ENCODE measurements at regions not wholly inside any gene's neighbourhood (a gene's known extent, or its start where the extent isn't known, plus 50 kb on each side); places are given as distances from the start of the nearest gene placed in this dataset.
"Not testable (repeated sequence)": the region's sequence is repeated elsewhere in the genome, so short reads cannot be mapped to it uniquely, and the experiment has no call there.

- ATAC-seq; DNase-seq (ENCODE audit: missing footprints); intact Hi-C loops (cut with DNase I): not testable (repeated sequence)
These were observed 63.8 kb downstream of the SPANXA1 start for GRCh38 chrX:141520750-141521149.

- DNase-seq (ENCODE audit: missing footprints); intact Hi-C loops (cut with DNase I); ATAC-seq: not testable (repeated sequence)
These were observed 108.8 kb downstream of the SPANXA1 start for GRCh38 chrX:141475788-141476187.

GRCh38 chrX:141469469-141469868 lies 115.1 kb downstream of the SPANXA1 start:
- ATAC-seq (no peak), DNase-seq (ENCODE audit: missing footprints) (no peak)
- intact Hi-C loops (cut with DNase I), result no loop called here

- intact Hi-C loops (cut with DNase I), result no loop called here
- no peak for ATAC-seq
- DNase-seq (ENCODE audit: missing footprints), result no peak
These were observed 115.6 kb downstream of the SPANXA1 start for GRCh38 chrX:141468940-141469339.

GRCh38 chrX:141467442-141467841 lies 117.1 kb downstream of the SPANXA1 start:
- intact Hi-C loops (cut with DNase I), result no loop called here
- DNase-seq (ENCODE audit: missing footprints) (no peak), ATAC-seq (no peak)

GRCh38 chrX:141455103-141455502 lies 129.4 kb downstream of the SPANXA1 start:
- no peak for ATAC-seq

GRCh38 chrX:141443922-141444321 lies 140.6 kb downstream of the SPANXA1 start:
- intact Hi-C loops (cut with DNase I), result no loop called here
- DNase-seq (ENCODE audit: missing footprints) (no peak), ATAC-seq (no peak)

More at GRCh38 chrX:141455103-141455502, 129.4 kb downstream of the SPANXA1 start:
- intact Hi-C loops (cut with DNase I), result no loop called here
- DNase-seq (ENCODE audit: missing footprints), result no peak

- no peak for ATAC-seq
- no peak for DNase-seq (ENCODE audit: missing footprints)
- intact Hi-C loops (cut with DNase I), result no loop called here
These were observed 144.9 kb downstream of the SPANXA1 start for GRCh38 chrX:141439651-141440050.

GRCh38 chrX:141415889-141416288 lies 168.6 kb downstream of the SPANXA1 start:
- ATAC-seq, result no peak
- DNase-seq (ENCODE audit: missing footprints), result no peak
- intact Hi-C loops (cut with DNase I), result no loop called here

- DNase-seq (ENCODE audit: missing footprints), result no peak
- intact Hi-C loops (cut with DNase I), result no loop called here
- ATAC-seq, result no peak
These were observed 163.7 kb upstream of the SPANXC start for GRCh38 chrX:141405853-141406492.

GRCh38 chrX:141405486-141405852 lies 163.2 kb upstream of the SPANXC start:
- DNase-seq (ENCODE audit: missing footprints) (no peak), ATAC-seq (no peak)
- intact Hi-C loops (cut with DNase I), result no loop called here

- intact Hi-C loops (cut with DNase I), result no loop called here
- DNase-seq (ENCODE audit: missing footprints) (no peak), ATAC-seq (no peak)
These were observed 160.7 kb upstream of the SPANXC start for GRCh38 chrX:141402897-141403610.

GRCh38 chrX:141396536-141396935 lies 154.2 kb upstream of the SPANXC start:
- intact Hi-C loops (cut with DNase I), result no loop called here
- no peak for DNase-seq (ENCODE audit: missing footprints)
- no peak for ATAC-seq

- no peak for ATAC-seq
- intact Hi-C loops (cut with DNase I), result no loop called here
- DNase-seq (ENCODE audit: missing footprints), result no peak
These were observed 132.9 kb upstream of the SPANXC start for GRCh38 chrX:141375011-141375760.

- DNase-seq (ENCODE audit: missing footprints), result no peak
- no peak for ATAC-seq
- intact Hi-C loops (cut with DNase I), result no loop called here
These were observed 99.4 kb upstream of the SPANXC start for GRCh38 chrX:141341743-141342142.

- DNase-seq (ENCODE audit: missing footprints) (peak; percentile 48), ATAC-seq (peak; percentile 50)
- intact Hi-C loops (cut with DNase I), result no loop called here
These were observed 99.0 kb upstream of the SPANXC start for GRCh38 chrX:141341341-141341740.

GRCh38 chrX:141320801-141321200 lies 78.5 kb upstream of the SPANXC start:
- ATAC-seq (no peak), DNase-seq (ENCODE audit: missing footprints) (no peak)
- intact Hi-C loops (cut with DNase I), result no loop called here

GRCh38 chrX:141314441-141314840 lies 72.1 kb upstream of the SPANXC start:
- no peak for DNase-seq (ENCODE audit: missing footprints)
- intact Hi-C loops (cut with DNase I), result no loop called here

GRCh38 chrX:141301017-141301416 lies 58.7 kb upstream of the SPANXC start:
- ATAC-seq, result no peak
- intact Hi-C loops (cut with DNase I), result no loop called here
- no peak for DNase-seq (ENCODE audit: missing footprints)

More at GRCh38 chrX:141314441-141314840, 72.1 kb upstream of the SPANXC start:
- no peak for ATAC-seq

Data from Right ventricle myocardium inferior (tissue), 1 donor.